GM12873 (cell line): ENCODE measurements at regions not wholly inside any gene's neighbourhood (a gene's known extent, or its start where the extent isn't known, plus 50 kb on each side); places are given as distances from the start of the nearest gene placed in this dataset.

Experiments used
- CTCF ChIP-seq: IDR thresholded peaks from 2 replicates; pipeline ENCODE4 v1.5.1; 2012; ENCODE audit warnings: low read depth, mild to moderate bottlenecking, moderate library complexity, low read length, control low read depth; ENCODE audit not compliant: insufficient read depth; ENCODE audit errors: missing control alignments

- TF ChIP-seq CTCF: no peak
Measured at GRCh38 chr1:219278288-219278687, 104.6 kb downstream of the LYPLAL1 start.

GRCh38 chr1:219277304-219278105 lies 103.8 kb downstream of the LYPLAL1 start:
- no peak for TF ChIP-seq CTCF

DNA sequence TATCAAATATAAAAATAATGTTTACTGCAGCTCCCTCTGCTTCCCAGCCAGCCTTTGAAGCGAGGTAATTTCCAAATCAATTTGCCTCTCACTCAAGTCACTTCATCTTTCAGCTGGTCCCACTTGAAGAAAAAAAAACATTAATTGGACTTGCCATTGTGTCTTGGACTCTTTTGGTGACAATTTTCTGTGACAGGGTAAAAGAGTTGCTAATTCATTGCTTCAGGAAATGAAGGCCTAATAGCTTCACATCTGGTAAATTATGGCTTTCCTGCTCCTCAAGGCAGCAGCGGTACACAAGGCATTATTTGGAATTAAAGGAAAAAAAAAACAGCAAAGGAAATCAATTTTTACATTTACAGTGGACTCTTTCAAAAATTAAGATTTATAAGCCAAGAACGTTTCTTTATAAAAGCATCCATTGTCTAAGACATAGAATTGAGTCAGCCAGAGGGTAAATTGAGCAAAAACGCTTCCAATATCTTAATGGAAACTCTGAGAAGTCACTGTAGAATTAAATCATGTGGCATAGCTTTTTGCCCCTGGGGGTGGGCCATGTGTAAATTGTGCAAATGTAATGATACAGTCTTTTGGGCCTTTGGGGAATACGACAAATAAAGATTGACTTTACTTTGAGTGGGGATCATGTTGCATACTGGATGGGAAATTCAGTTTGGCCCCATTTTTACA lies 102.5 kb downstream of the LYPLAL1 start:
- TF ChIP-seq CTCF: no peak

- no peak for TF ChIP-seq CTCF
Measured at GRCh38 chr1:219273088-219273686, 99.5 kb downstream of the LYPLAL1 start.

DNA sequence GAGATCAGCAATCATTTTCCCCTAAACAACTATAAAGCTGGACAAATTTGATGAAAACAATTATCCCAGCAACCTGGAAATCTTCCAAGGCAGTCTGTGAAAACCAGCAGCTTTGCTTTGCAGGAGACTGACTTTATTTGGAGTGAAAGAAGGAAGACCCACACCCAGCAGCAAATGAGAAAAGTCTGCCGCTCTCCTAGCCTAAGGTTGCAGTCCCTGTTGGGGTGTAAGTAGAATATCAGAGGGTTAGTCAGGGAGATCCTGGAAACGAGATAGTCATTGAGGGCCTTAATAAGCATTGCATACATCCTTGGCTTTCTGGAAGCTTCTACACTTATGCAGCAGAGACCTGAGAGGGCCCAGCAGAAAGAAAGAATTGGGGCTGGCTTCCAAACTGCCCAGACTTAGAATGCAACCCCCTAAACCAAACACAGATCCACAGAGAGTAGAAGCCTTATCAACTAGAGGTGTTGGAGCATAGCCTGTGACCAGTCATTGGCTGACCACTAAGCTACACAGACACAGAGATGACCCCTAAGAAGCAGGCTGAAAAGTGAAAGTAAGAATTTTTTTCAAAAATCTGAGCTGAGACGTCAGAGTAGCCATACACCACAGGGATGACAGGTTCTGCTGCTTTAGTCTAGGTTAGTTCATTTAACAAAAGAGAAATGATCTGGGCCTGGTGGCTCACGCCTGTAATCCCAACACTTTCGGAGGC lies 98.3 kb downstream of the LYPLAL1 start:
- no peak for TF ChIP-seq CTCF

GRCh38 chr1:219269171-219269570 lies 95.5 kb downstream of the LYPLAL1 start:
- no peak for TF ChIP-seq CTCF

- no peak for TF ChIP-seq CTCF
Measured at GRCh38 chr1:219266524-219266923, 92.8 kb downstream of the LYPLAL1 start.
